B cell (primary cell): ENCODE measurements at regions not wholly inside any gene's neighbourhood (a gene's known extent, or its start where the extent isn't known, plus 50 kb on each side); places are given as distances from the start of the nearest gene placed in this dataset.

Experiments used
- ATAC-seq: fragments of 200-7000 bp; cut with Tn5 transposase; one replicate; pipeline ENCODE4 v1.10.0; 2021; ENCODE audit warnings: low read depth, mild to moderate bottlenecking, moderate number of reproducible peaks, moderate library complexity
- CTCF ChIA-PET: fragments of 350-600 bp; sonication (Branson Sonifier 250); formaldehyde crosslinking; loops from one replicate; lab custom pipeline; 2021; ENCODE audit warnings: antibody characterized with exemption, inconsistent platforms; lab: Charles Lee
- POLR2A ChIA-PET: fragments of 350-600 bp; sonication (Branson Sonifier 250); formaldehyde crosslinking; loops from one replicate; lab custom pipeline; 2021; ENCODE audit warnings: antibody characterized with exemption; lab: Charles Lee
- DNase-seq: peaks from one replicate; pipeline ENCODE4 v3.0.0; 2013
- H2AFZ ChIP-seq: 2 replicates; pipeline ENCODE4 v1.6.1; 2012; ENCODE audit warnings: mild to moderate bottlenecking, low read depth, low read length; ENCODE audit not compliant: insufficient read depth, poor library complexity, severe bottlenecking
- H3K27ac ChIP-seq, 2 donors: 1 replicate in 1 of 2; 2 replicates in 1 of 2; pipeline ENCODE4 v1.5.1; 2012 to 2013; ENCODE audit warnings: low read length in 2 of 2, mild to moderate bottlenecking in 2 of 2, moderate library complexity in 1 of 2
- H3K27me3 ChIP-seq, 4 experiments: fragments of 200-600 bp in 1 of 4; sonication (generic) in 1 of 4; replicated peaks in 1 of 4; 1 replicate in 2 of 4; 2 replicates in 2 of 4; pipeline versions ENCODE4 v1.6.1 to v1.7.0; 2013 to 2016; ENCODE audit warnings: low read length in 3 of 4, mild to moderate bottlenecking in 2 of 4, mixed read lengths in 1 of 4, moderate library complexity in 1 of 4; ENCODE audit not compliant: insufficient read depth in 4 of 4, control insufficient read depth in 3 of 4; ENCODE audit errors: control extremely low read depth in 1 of 4
- H3K36me3 ChIP-seq, 2 experiments: replicated peaks in 1 of 2; 1 replicate in 1 of 2; 2 replicates in 1 of 2; pipeline versions ENCODE4 v1.6.1 to v1.7.1; 2013; ENCODE audit warnings: low read length in 1 of 2; ENCODE audit not compliant: insufficient read depth in 2 of 2, control insufficient read depth in 1 of 2; ENCODE audit errors: control extremely low read depth in 1 of 2, extremely low read depth in 1 of 2
- H3K4me1 ChIP-seq, 2 donors: fragments of 200-600 bp in 1 of 2; sonication (generic) in 1 of 2; 1 replicate in 1 of 2; 2 replicates in 1 of 2; pipeline versions ENCODE4 v1.5.1 to v1.6.1; 2013 to 2017; ENCODE audit warnings: low read length in 2 of 2; ENCODE audit not compliant: control insufficient read depth in 2 of 2, insufficient read depth in 2 of 2
- H3K4me2 ChIP-seq: replicated peaks from 2 replicates; pipeline ENCODE3; 2012; ENCODE audit warnings: mild to moderate bottlenecking, low read depth, low read length; ENCODE audit not compliant: poor library complexity, severe bottlenecking
- H3K4me3 ChIP-seq, 5 experiments: fragments of 200-600 bp in 1 of 5; sonication (generic) in 1 of 5; 1 replicate in 3 of 5; 2 replicates in 2 of 5; pipeline versions ENCODE4 v1.5.1 to v1.7.0; 2011 to 2016; ENCODE audit warnings: low read length in 4 of 5, mild to moderate bottlenecking in 4 of 5, low read depth in 2 of 5, control low read depth in 1 of 5, moderate library complexity in 1 of 5; ENCODE audit not compliant: insufficient read depth in 1 of 5; ENCODE audit errors: control extremely low read depth in 1 of 5, extremely low read depth in 1 of 5
- H3K79me2 ChIP-seq: fragments of 200-600 bp; sonication (generic); one replicate; pipeline ENCODE4 v1.6.0; 2016; ENCODE audit warnings: low read length; ENCODE audit not compliant: control insufficient read depth, insufficient read depth
- H3K9ac ChIP-seq: fragments of 200-600 bp; sonication (generic); 2 replicates; pipeline ENCODE4 v1.6.1; 2017; ENCODE audit warnings: mild to moderate bottlenecking, low read length, moderate library complexity
- H3K9me3 ChIP-seq, 3 donors: one replicate each; pipeline versions ENCODE4 v1.6.1 to v1.7.1; 2013; ENCODE audit warnings: low read length in 2 of 3; ENCODE audit not compliant: control insufficient read depth in 2 of 3, insufficient read depth in 1 of 3; ENCODE audit errors: control extremely low read depth in 1 of 3
- H4K20me1 ChIP-seq: 2 replicates; pipeline ENCODE4 v1.6.0; 2012; ENCODE audit warnings: mild to moderate bottlenecking, low read length; ENCODE audit not compliant: insufficient read depth, control insufficient read depth, poor library complexity, severe bottlenecking
- H3K27ac Mint-ChIP-seq: one replicate; pipeline ENCODE4 v1.8.0; 2021; ENCODE audit warnings: mixed read lengths
- H3K27me3 Mint-ChIP-seq: one replicate; pipeline ENCODE4 v1.8.0; 2021; ENCODE audit warnings: mixed read lengths
- H3K4me1 Mint-ChIP-seq: one replicate; pipeline ENCODE4 v1.8.0; 2021; ENCODE audit warnings: mixed read lengths
- H3K4me3 Mint-ChIP-seq: one replicate; pipeline ENCODE4 v1.8.0; 2021; ENCODE audit warnings: mixed read lengths
- H3K9me3 Mint-ChIP-seq: one replicate; pipeline ENCODE4 v1.8.0; 2022; ENCODE audit warnings: mixed read lengths; ENCODE audit not compliant: insufficient read depth
- CTCF ChIP-seq: fragments of 200-600 bp; IDR thresholded peaks from one replicate; pipeline ENCODE4 v1.8.0; 2022; ENCODE audit warnings: antibody characterized with exemption, mild to moderate bottlenecking
- EZH2 ChIP-seq: IDR thresholded peaks from 2 replicates; pipeline ENCODE4 v1.6.1; 2012; ENCODE audit warnings: borderline replicate concordance, low read depth, mild to moderate bottlenecking, moderate library complexity, low read length; ENCODE audit not compliant: insufficient read depth, poor library complexity, severe bottlenecking
- WGBS: methylation state at CpG from one replicate; pipeline ENCODE4 v1.1.5; 2013; ENCODE audit warnings: missing lambda C conversion rate; ENCODE audit not compliant: insufficient coverage; 5-methylcytosine and 5-hydroxymethylcytosine counted together
- intact Hi-C: fragments of 100-400 bp; cut with micrococcal nuclease; formaldehyde crosslinking; loops from one replicate; pipeline ENCODE4 v1.10.0; 2022

- Histone ChIP-seq H3K4me3 (no peak overlapping the region), H3K4me1 (no peaks in the 10 kb centered on the region), H3K27me3 (no peaks in the 10 kb centered on the region), H2AFZ (no peak overlapping the region), H3K4me2 (no peak overlapping the region), H3K9ac (no peak overlapping the region), H3K27ac (no peak overlapping the region), H3K36me3 (no peaks in the 10 kb centered on the region), H3K9me3 (peaks cover 0 to 4% (median 0%) of the 10 kb centered on the region in 3 donors), H4K20me1 (no peaks in the 10 kb centered on the region), H3K79me2 (no peaks in the 10 kb centered on the region)
- H3K27me3 Mint-ChIP-seq: no peaks in the 10 kb centered on the region
- no peak overlapping the region for H3K27ac Mint-ChIP-seq
- no peak overlapping the region for H3K4me3 Mint-ChIP-seq
- ChIA-PET POLR2A (no interaction called here), CTCF (no interaction called here)
- no peaks in the 10 kb centered on the region for H3K4me1 Mint-ChIP-seq
- DNase-seq: no peak
- 53% methylated on average over 2 of the region's 3 CpGs for WGBS
- no peak for TF ChIP-seq CTCF
- TF ChIP-seq EZH2: no peak
- intact Hi-C loops: no loop called here
- no peaks in the 10 kb centered on the region for H3K9me3 Mint-ChIP-seq
- ATAC-seq: no peak
Observed at GRCh38 chr20:22214296-22214695, 370.1 kb downstream of the FOXA2 start.

GRCh38 chr20:22213271-22213670 lies 371.1 kb downstream of the FOXA2 start:
- WGBS: 83% methylated on average over 1 of the region's 4 CpGs
- H3K4me3 Mint-ChIP-seq: no peak overlapping the region

More at GRCh38 chr20:22213271-22213670, 371.1 kb downstream of the FOXA2 start:
- H4K20me1 ChIP-seq: no peaks in the 10 kb centered on the region
- H3K4me1 Mint-ChIP-seq: no peaks in the 10 kb centered on the region
- intact Hi-C loops: no loop called here
- H3K79me2 ChIP-seq: no peaks in the 10 kb centered on the region
- H3K27ac ChIP-seq: no peak overlapping the region
- no peaks in the 10 kb centered on the region for H3K4me1 ChIP-seq
- H2AFZ ChIP-seq: no peak overlapping the region
- ChIA-PET POLR2A (no interaction called here), CTCF (no interaction called here)
- H3K9ac ChIP-seq: no peak overlapping the region
- H3K36me3 ChIP-seq: no peaks in the 10 kb centered on the region
- no peaks in the 10 kb centered on the region for H3K9me3 Mint-ChIP-seq
- H3K27me3 ChIP-seq: no peaks in the 10 kb centered on the region
- no peak overlapping the region for H3K27ac Mint-ChIP-seq
- H3K9me3 ChIP-seq: peaks cover 0 to 4% (median 0%) of the 10 kb centered on the region in 3 donors
- H3K27me3 Mint-ChIP-seq: no peaks in the 10 kb centered on the region
- TF ChIP-seq CTCF: no peak
- TF ChIP-seq EZH2: no peak
- H3K4me3 ChIP-seq: no peak overlapping the region
- DNase-seq: no peak
- no peak overlapping the region for H3K4me2 ChIP-seq
- ATAC-seq: no peak
